ENCODE measurements at regions not wholly inside any gene's neighbourhood (a gene's known extent, or its start where the extent isn't known, plus 50 kb on each side); places are given as distances from the start of the nearest gene placed in this dataset.

- TF ChIP-seq CTCF (conservative IDR thresholded peaks at IDR 0.05; ENCODE audit: low read depth, low read length), result no peak
- H3K4me3 ChIP-seq (ENCODE audit: low read length), result no peak overlapping the region
- no peak for DNase-seq (ENCODE audit: low read depth)
Observed at GRCh38 chr4:43316813-43317212, 424.3 kb downstream of the GRXCR1 start.

DNA sequence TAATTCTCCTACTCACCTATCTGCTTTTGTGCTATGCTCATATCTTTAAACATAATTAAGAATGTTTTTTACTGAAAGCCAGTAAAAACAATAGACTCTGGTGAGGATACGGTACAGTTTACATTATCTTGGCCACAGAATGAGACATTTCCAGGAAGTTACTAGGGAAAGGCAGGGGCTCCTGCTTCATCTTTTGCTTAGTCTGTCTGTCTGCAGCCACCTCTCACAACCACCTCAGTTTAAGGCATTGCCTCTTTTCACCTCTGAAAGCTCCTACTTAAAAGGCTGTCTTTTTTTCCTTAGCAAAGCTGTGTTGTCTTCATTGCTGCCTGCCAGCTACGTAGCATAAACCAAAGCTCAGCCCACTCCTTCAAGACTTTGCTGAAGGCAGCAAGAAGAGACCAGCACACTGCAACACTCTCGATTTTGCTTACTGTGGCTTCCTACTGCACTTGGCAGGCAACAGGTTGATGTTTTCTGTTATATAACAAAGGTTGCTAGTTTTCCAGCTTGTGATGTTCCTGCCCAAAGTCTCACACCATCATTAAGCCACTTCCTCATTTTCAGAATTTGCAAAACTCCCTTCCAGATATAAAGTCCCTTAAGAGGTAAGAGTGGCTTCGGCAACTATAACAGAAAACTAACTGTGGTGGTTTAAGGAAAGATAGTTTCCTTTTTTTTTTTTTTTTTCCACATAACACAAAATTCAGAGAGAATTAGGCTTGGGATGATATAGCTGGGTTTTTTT lies 432.9 kb downstream of the GRXCR1 start:
- no peak overlapping the region for H3K4me3 ChIP-seq (ENCODE audit: low read length)
- no peak for TF ChIP-seq CTCF (conservative IDR thresholded peaks at IDR 0.05; ENCODE audit: low read depth, low read length)
- DNase-seq (ENCODE audit: low read depth), result no peak

DNA sequence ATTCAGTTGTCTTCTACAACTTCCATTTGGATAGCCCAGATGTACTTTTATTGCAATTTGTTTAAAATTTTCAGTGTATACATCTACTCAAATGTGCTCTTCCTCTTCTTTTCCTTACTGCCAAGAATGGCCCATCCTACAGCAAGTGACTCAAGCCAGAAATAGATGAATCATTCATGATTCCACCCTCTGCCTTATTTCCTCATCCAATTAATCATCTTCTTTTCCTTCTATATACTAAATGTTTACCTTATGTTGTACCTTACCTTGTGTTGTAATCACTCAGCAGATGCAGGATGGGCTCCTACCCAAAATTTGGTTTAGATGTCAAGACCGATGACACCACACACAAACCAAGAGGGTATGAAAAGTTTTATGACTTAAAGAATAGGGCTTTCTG lies 437.8 kb downstream of the GRXCR1 start:
- TF ChIP-seq CTCF (conservative IDR thresholded peaks at IDR 0.05; ENCODE audit: low read depth, low read length), result no peak
- DNase-seq (ENCODE audit: low read depth), result no peak

DNA sequence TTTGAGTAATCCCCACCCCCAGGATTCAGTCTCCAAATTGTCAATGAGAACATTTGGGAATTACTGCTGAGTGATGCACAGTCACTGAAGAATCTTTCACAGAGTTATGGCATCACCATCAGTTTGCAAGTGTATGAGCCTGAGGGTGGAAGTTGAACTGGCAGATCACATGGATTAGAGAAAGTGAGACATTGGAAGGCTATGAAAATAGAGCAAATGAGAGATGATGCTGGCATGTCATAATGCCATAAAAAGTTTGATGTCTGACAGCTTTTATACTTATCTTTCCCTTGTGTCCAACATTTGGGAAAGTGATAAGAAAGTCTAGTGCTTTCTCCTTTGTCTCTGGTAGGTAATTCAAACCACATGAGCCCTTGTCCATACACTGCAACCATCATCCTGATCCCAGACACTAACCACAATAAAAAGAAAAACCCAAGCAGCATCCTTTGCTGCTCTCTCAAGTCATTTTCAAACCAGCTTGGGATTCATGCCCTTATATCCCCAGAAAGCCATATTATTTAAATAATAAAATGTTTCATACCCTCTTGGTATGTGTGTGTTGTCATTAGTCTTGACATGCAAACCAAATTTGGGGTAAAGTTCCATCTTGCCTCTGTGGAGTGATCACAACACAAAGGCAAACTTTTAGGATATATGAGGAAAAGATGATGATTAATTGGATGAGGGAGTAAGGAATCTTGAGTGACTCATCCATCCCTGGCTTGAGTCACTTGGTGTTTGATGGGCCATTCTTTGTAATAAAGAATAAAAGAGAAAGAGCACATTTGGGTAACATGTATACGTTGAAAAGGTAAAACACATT lies 438.9 kb downstream of the GRXCR1 start:
- TF ChIP-seq CTCF (conservative IDR thresholded peaks at IDR 0.05; ENCODE audit: low read depth, low read length), result no peak
- H3K4me3 ChIP-seq (ENCODE audit: low read length), result no peak overlapping the region
- no peak for DNase-seq (ENCODE audit: low read depth)

More for the DNA sequence above, 437.8 kb downstream of the GRXCR1 start:
- H3K4me3 ChIP-seq (ENCODE audit: low read length), result no peak overlapping the region

GRCh38 chr4:43332052-43332425 lies 439.5 kb downstream of the GRXCR1 start:
- TF ChIP-seq CTCF (conservative IDR thresholded peaks at IDR 0.05; ENCODE audit: low read depth, low read length), result no peak
- no peak for DNase-seq (ENCODE audit: low read depth)
- no peak overlapping the region for H3K4me3 ChIP-seq (ENCODE audit: low read length)

DNA sequence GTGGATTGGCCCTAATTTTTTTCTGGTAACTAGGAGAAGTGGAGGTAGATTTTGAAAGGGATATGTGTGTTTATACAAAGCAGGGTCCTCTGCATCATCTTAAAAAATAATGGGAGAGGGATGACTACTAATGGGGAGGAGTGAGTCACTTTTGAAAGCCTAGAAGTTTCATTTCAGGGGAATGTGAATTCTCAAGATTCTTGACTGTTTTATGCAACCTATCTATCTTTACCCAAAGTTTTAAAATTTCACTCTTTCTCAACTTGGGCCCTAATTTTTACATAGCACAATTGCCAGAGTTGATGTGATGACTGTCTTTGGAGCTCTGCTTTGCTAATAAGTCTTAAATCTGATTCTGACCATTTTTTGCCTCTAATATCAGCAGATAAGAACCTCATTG lies 445.2 kb downstream of the GRXCR1 start:
- H3K4me3 ChIP-seq (ENCODE audit: low read length), result no peak overlapping the region
- no peak for DNase-seq (ENCODE audit: low read depth)
- TF ChIP-seq CTCF (conservative IDR thresholded peaks at IDR 0.05; ENCODE audit: low read depth, low read length), result no peak

- H3K4me3 ChIP-seq (ENCODE audit: low read length), result no peak overlapping the region
- peak; percentile 17 for DNase-seq (ENCODE audit: low read depth)
- no peak for TF ChIP-seq CTCF (conservative IDR thresholded peaks at IDR 0.05; ENCODE audit: low read depth, low read length)
Observed at GRCh38 chr4:43339435-43339834, 446.9 kb downstream of the GRXCR1 start.

Data from retinal pigment epithelial cell (primary cell).